Hepatocyte (in vitro differentiated cells): ENCODE measurements at regions not wholly inside any gene's neighbourhood (a gene's known extent, or its start where the extent isn't known, plus 50 kb on each side); places are given as distances from the start of the nearest gene placed in this dataset.

ENCODE experiments used
- EZH2 ChIP-seq: fragments of 200-600 bp; sonication (generic); IDR thresholded peaks from 2 replicates; pipeline ENCODE4 v1.6.1; 2016; ENCODE audit warnings: antibody characterized with exemption, mild to moderate bottlenecking, borderline replicate concordance
- TF ChIP-seq, protein P1 (sequence below): fragments of 200-600 bp; sonication (generic); IDR thresholded peaks from 2 replicates; pipeline ENCODE4 v1.5.1; 2016; ENCODE audit warnings: antibody characterized with exemption, mild to moderate bottlenecking; ENCODE audit not compliant: poor library complexity

GRCh38 chr10:78134773-78135306, 101.2 kb downstream of the RPS24 start:
- TF ChIP-seq, protein P1, sequence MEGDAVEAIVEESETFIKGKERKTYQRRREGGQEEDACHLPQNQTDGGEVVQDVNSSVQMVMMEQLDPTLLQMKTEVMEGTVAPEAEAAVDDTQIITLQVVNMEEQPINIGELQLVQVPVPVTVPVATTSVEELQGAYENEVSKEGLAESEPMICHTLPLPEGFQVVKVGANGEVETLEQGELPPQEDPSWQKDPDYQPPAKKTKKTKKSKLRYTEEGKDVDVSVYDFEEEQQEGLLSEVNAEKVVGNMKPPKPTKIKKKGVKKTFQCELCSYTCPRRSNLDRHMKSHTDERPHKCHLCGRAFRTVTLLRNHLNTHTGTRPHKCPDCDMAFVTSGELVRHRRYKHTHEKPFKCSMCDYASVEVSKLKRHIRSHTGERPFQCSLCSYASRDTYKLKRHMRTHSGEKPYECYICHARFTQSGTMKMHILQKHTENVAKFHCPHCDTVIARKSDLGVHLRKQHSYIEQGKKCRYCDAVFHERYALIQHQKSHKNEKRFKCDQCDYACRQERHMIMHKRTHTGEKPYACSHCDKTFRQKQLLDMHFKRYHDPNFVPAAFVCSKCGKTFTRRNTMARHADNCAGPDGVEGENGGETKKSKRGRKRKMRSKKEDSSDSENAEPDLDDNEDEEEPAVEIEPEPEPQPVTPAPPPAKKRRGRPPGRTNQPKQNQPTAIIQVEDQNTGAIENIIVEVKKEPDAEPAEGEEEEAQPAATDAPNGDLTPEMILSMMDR: no peak
- no peak for TF ChIP-seq EZH2
